GM19397 (cell line): ENCODE measurements at regions not wholly inside any gene's neighbourhood (a gene's known extent, or its start where the extent isn't known, plus 50 kb on each side); places are given as distances from the start of the nearest gene placed in this dataset.
A peak's percentile ranks its signal among the peaks of the same experiment; 100 is the strongest.

ENCODE experiments used
- ATAC-seq: cut with Tn5 transposase; IDR thresholded peaks from one replicate; pipeline ENCODE4 v1.9.1; 2021; ENCODE audit warnings: mild to moderate bottlenecking, moderate library complexity; ENCODE audit not compliant: unreplicated experiment

- ATAC-seq: no peak
Observed at GRCh38 chr17:72206376-72206775, 85.6 kb downstream of the SOX9 start.

GRCh38 chr17:72208832-72209231 is 88.0 kb downstream of the SOX9 start:
- ATAC-seq: no peak

GRCh38 chr17:72212041-72212440 is 91.2 kb downstream of the SOX9 start:
- no peak for ATAC-seq

- ATAC-seq: no peak
Observed at GRCh38 chr17:72215490-72215889, 94.7 kb downstream of the SOX9 start.

GRCh38 chr17:72215928-72216327 is 95.1 kb downstream of the SOX9 start:
- no peak for ATAC-seq

GRCh38 chr17:72219137-72219823 is 98.5 kb downstream of the SOX9 start:
- ATAC-seq: no peak

- ATAC-seq: no peak
Observed at GRCh38 chr17:72219824-72220493, 99.1 kb downstream of the SOX9 start.

- ATAC-seq: no peak
Observed at GRCh38 chr17:72222661-72223380, 102.0 kb downstream of the SOX9 start.

- ATAC-seq: no peak
Observed at GRCh38 chr17:72223866-72224291, 103.1 kb downstream of the SOX9 start.

- ATAC-seq: no peak
Observed at GRCh38 chr17:72226322-72226721, 105.5 kb downstream of the SOX9 start.

- no peak for ATAC-seq
Observed at GRCh38 chr17:72233986-72234385, 113.2 kb downstream of the SOX9 start.

- no peak for ATAC-seq
Observed at GRCh38 chr17:72234985-72235384, 114.2 kb downstream of the SOX9 start.

- ATAC-seq: no peak
Observed at GRCh38 chr17:72236980-72237633, 116.3 kb downstream of the SOX9 start.

- ATAC-seq: no peak
Observed at GRCh38 chr17:72238157-72238673, 117.4 kb downstream of the SOX9 start.

- ATAC-seq: no peak
Observed at GRCh38 chr17:72239548-72239947, 118.7 kb downstream of the SOX9 start.

GRCh38 chr17:72240333-72240732 is 119.5 kb downstream of the SOX9 start:
- peak; percentile 91 for ATAC-seq

- ATAC-seq: no peak
Observed at GRCh38 chr17:72244494-72244893, 123.7 kb downstream of the SOX9 start.

- no peak for ATAC-seq
Observed at GRCh38 chr17:72244956-72245355, 124.1 kb downstream of the SOX9 start.

- no peak for ATAC-seq
Observed at GRCh38 chr17:72249441-72249840, 128.6 kb downstream of the SOX9 start.

GRCh38 chr17:72250206-72250605 is 129.4 kb downstream of the SOX9 start:
- ATAC-seq: no peak

- ATAC-seq: no peak
Observed at GRCh38 chr17:72253597-72253996, 132.8 kb downstream of the SOX9 start.
